ENCODE measurements at regions not wholly inside any gene's neighbourhood (a gene's known extent, or its start where the extent isn't known, plus 50 kb on each side); places are given as distances from the start of the nearest gene placed in this dataset.

DNA sequence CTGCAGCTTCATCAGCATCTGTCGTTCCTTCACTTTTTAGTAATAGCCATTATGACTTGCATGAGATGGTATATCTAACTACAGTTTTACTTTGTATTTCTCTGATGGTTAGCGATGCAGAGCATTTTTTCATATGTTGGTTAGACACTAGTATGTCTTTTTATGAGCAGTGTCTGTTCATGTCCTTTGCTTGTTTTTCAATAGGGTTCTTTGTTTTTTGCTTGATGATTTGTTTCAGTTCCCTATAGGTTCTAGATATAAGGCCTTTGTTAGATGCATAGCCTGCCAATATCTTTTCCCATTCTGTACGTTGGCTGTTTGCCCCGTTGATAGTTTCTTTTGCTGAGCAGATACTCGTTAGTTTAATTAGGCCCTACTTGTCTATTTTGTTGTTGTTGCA, 487.2 kb upstream of the BCHE start:
- Histone ChIP-seq H3K27ac (no peak overlapping the region), H3K4me3 (no peak overlapping the region), H3K9me3 (no peaks in the 10 kb centered on the region), H3K27me3 (no peaks in the 10 kb centered on the region), H3K36me3 (no peaks in the 10 kb centered on the region), H3K4me1 (no peaks in the 10 kb centered on the region)
- TF ChIP-seq, protein P1, sequence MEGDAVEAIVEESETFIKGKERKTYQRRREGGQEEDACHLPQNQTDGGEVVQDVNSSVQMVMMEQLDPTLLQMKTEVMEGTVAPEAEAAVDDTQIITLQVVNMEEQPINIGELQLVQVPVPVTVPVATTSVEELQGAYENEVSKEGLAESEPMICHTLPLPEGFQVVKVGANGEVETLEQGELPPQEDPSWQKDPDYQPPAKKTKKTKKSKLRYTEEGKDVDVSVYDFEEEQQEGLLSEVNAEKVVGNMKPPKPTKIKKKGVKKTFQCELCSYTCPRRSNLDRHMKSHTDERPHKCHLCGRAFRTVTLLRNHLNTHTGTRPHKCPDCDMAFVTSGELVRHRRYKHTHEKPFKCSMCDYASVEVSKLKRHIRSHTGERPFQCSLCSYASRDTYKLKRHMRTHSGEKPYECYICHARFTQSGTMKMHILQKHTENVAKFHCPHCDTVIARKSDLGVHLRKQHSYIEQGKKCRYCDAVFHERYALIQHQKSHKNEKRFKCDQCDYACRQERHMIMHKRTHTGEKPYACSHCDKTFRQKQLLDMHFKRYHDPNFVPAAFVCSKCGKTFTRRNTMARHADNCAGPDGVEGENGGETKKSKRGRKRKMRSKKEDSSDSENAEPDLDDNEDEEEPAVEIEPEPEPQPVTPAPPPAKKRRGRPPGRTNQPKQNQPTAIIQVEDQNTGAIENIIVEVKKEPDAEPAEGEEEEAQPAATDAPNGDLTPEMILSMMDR (IDR thresholded peaks at IDR 0.05), result no peak
- intact Hi-C loops (cut with DNase I), result no loop called here
- no peak for DNase-seq (ENCODE audit: low spot score in 2 of 2)

DNA sequence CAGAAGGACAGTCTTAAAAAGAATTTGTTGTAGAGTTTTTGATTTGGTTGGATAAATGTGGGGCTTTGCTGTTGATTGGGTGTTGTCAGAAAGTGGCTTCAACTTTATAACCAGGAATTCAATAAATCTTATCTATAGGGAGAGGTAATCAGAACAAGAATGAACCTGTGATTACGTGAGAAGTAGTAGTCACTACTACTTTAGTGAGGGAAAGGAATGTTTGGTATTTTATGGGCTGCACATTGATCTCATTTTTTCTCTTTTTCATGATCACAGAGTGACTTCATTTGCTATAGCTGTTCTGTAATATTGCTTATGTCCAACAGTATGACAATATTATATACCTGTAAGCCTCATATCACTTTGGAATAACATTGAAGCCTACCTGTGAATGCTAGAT, 485.2 kb upstream of the BCHE start:
- no peak for DNase-seq (ENCODE audit: low spot score in 2 of 2)
- no peaks in the 10 kb centered on the region for H3K27me3 ChIP-seq
- no peaks in the 10 kb centered on the region for H3K4me1 ChIP-seq
- intact Hi-C loops (cut with DNase I), result no loop called here
- no peaks in the 10 kb centered on the region for H3K36me3 ChIP-seq
- H3K4me3 ChIP-seq, result no peak overlapping the region
- TF ChIP-seq, protein P1 (IDR thresholded peaks at IDR 0.05), result no peak
- no peak overlapping the region for H3K27ac ChIP-seq
- H3K9me3 ChIP-seq, result no peaks in the 10 kb centered on the region

DNA sequence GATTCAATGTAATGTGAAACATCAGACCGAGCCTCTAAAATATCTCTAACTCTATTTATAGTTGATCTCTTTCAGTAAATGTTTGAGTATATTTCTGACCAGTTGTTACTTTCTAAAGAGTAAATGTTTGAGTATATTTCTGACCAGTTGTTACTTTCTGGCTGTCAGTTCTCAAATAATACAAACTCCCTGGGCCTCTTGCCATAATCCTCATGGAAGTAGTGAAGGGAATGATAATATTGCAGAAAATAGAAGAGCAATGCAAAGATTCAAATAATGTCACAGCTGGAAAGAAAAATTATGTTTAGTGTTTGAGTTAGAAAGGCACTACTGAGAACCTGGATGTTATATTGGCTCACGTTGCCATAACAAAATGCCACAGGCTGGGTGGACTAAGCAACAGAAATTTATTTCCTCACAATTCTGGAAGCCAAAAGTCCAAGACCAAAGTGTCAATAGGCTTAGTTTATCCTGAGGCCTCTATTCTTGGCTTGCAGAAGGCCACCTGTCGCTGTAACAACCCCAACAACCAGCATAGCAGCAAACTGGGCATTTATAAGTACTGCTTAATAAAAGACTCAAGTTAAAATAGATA, 470.6 kb upstream of the BCHE start:
- Histone ChIP-seq H3K27ac (no peak overlapping the region), H3K4me1 (no peaks in the 10 kb centered on the region), H3K9me3 (no peaks in the 10 kb centered on the region), H3K4me3 (no peak overlapping the region), H3K27me3 (no peaks in the 10 kb centered on the region), H3K36me3 (no peaks in the 10 kb centered on the region)
- TF ChIP-seq, protein P1 (IDR thresholded peaks at IDR 0.05), result no peak
- intact Hi-C loops (cut with DNase I), result no loop called here
- DNase-seq (ENCODE audit: low spot score in 2 of 2), result no peak

DNA sequence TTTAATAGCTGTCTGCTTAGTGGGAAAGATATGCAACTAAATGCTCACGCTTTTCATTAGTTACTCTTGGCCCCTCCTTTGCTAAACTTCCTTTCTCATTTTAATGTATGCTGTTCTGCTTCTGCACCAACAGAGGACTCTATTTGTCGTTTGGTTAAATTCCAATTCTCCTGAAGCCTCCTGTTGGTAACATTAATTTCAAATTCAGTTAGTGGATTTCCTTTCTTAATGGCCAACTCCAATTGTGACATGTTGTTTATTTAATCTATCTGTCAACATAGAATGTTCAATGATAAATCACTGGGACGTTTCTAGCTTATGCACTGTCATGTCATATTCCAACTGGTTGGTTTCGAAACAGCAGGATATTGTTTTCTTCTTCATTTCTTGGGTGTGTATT, 467.4 kb upstream of the BCHE start:
- intact Hi-C loops (cut with DNase I), result no loop called here
- Histone ChIP-seq H3K27me3 (no peaks in the 10 kb centered on the region), H3K9me3 (no peaks in the 10 kb centered on the region), H3K36me3 (no peaks in the 10 kb centered on the region), H3K4me1 (no peaks in the 10 kb centered on the region), H3K4me3 (no peak overlapping the region), H3K27ac (no peak overlapping the region)
- TF ChIP-seq, protein P1 (IDR thresholded peaks at IDR 0.05), result no peak
- no peak for DNase-seq (ENCODE audit: low spot score in 2 of 2)

DNA sequence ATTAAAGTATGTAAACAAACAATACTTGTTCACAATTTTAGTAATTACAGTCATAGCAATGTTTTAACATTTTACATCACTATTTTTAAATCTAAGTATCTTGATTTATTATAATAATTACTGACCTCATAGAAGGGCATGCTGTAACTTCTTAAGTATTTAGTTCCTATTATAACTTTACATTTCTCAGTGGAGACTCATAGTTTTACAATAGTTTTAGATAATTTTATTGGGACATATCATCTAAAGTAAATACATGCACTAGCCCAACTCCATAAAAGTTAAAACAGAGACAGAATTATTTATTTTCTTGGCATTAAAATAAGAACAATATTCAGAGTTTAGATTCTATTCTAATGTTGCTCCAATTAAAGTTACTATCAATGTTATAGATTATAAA, 466.5 kb upstream of the BCHE start:
- Histone ChIP-seq H3K36me3 (no peaks in the 10 kb centered on the region), H3K27me3 (no peaks in the 10 kb centered on the region), H3K9me3 (no peaks in the 10 kb centered on the region), H3K27ac (no peak overlapping the region), H3K4me3 (no peak overlapping the region), H3K4me1 (no peaks in the 10 kb centered on the region)
- no peak for DNase-seq (ENCODE audit: low spot score in 2 of 2)
- TF ChIP-seq, protein P1 (IDR thresholded peaks at IDR 0.05), result no peak
- intact Hi-C loops (cut with DNase I), result no loop called here

DNA sequence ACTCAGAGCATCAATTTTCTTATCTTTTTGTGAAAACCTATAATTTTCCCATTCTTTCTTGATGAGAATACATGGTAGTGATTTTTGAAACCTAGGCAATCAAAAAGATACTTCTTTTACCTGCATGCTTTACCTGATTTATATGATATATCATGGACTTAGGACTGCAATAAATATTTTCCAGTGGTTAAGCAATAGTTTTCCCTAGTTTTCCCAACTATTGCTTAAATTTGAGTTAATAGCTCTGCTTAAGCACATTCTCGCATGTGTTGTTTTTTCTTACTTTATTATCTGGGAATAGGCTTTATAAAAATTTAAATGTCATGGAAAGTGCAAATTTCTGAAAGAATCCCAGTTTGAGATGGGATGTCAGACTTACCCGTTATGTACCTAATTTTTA, 465.1 kb upstream of the BCHE start:
- H3K9me3 ChIP-seq, result no peaks in the 10 kb centered on the region
- TF ChIP-seq, protein P1 (IDR thresholded peaks at IDR 0.05), result no peak
- no peak overlapping the region for H3K4me3 ChIP-seq
- no peak for DNase-seq (ENCODE audit: low spot score in 2 of 2)
- no peaks in the 10 kb centered on the region for H3K36me3 ChIP-seq
- no peaks in the 10 kb centered on the region for H3K4me1 ChIP-seq
- no peak overlapping the region for H3K27ac ChIP-seq
- intact Hi-C loops (cut with DNase I), result no loop called here
- H3K27me3 ChIP-seq, result no peaks in the 10 kb centered on the region

Data from ascending aorta (tissue), 2 donors.